RWPE1 (cell line): ENCODE measurements at regions not wholly inside any gene's neighbourhood (a gene's known extent, or its start where the extent isn't known, plus 50 kb on each side); places are given as distances from the start of the nearest gene placed in this dataset.

ENCODE experiments used
- CTCF ChIA-PET: fragments of 350-600 bp; sonication (Branson Sonifier 250); formaldehyde crosslinking; extraction: SDS; loops from one replicate; lab custom pipeline; 2021; lab: Yijun Ruan, JAX
- POLR2A ChIA-PET: fragments of 400-600 bp; formaldehyde crosslinking; extraction: SDS; loops from one replicate; lab custom pipeline; 2020; ENCODE audit warnings: antibody characterized with exemption; ENCODE audit not compliant: low non-redundant PET; lab: Yijun Ruan, JAX
- DNase-seq: peaks from one replicate; pipeline ENCODE4 v3.0.0; 2012; ENCODE audit warnings: low spot score
- H3K27ac ChIP-seq: fragments of 450-650 bp; 2 replicates; pipeline ENCODE4 v1.5.1; 2017
- TF ChIP-seq, protein P1 (sequence below): fragments of 450-650 bp; conservative IDR thresholded peaks from 2 replicates; pipeline ENCODE4 v1.5.1; 2017; ENCODE audit warnings: low read depth, mild to moderate bottlenecking

DNA sequence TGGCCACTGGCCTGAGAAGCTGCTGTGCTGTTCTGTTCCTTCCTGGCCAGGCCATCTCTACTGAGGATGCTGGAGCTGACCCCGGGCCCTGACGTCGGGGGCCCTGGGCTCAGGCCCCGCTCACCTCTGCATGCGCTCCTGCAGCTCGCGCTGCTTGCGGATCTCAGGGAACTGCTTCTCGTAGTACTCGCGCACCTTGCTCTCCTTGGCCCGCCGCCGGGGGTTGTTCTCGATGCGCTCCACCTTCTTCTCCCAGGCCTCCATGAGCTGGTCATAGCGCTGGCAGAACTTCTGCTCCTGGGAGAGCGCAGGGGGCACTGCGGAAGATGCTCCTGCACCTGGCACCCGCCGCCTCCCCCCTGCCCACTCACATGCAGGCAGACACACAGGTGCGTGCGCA is 135.6 kb downstream of the RFLNA start:
- no peak overlapping the region for H3K27ac ChIP-seq
- TF ChIP-seq, protein P1, sequence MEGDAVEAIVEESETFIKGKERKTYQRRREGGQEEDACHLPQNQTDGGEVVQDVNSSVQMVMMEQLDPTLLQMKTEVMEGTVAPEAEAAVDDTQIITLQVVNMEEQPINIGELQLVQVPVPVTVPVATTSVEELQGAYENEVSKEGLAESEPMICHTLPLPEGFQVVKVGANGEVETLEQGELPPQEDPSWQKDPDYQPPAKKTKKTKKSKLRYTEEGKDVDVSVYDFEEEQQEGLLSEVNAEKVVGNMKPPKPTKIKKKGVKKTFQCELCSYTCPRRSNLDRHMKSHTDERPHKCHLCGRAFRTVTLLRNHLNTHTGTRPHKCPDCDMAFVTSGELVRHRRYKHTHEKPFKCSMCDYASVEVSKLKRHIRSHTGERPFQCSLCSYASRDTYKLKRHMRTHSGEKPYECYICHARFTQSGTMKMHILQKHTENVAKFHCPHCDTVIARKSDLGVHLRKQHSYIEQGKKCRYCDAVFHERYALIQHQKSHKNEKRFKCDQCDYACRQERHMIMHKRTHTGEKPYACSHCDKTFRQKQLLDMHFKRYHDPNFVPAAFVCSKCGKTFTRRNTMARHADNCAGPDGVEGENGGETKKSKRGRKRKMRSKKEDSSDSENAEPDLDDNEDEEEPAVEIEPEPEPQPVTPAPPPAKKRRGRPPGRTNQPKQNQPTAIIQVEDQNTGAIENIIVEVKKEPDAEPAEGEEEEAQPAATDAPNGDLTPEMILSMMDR = no peak
- POLR2A ChIA-PET = no interaction called here
- CTCF ChIA-PET = interaction anchor here (1.4 kb wide), 1 partner anchor 341 kb away, joined by 3 read pairs; no protein-coding TSS in a partner anchor
- no peak for DNase-seq

- DNase-seq = no peak
- ChIA-PET CTCF (interaction anchor here (1.4 kb wide), 1 partner anchor 342 kb away, joined by 3 read pairs; no protein-coding TSS in a partner anchor), POLR2A (no interaction called here)
- H3K27ac ChIP-seq = peak overlapping the region; percentile 99
- TF ChIP-seq, protein P1 = no peak
Measured at GRCh38 chr12:124429535-124429934, 134.6 kb downstream of the RFLNA start.

DNA sequence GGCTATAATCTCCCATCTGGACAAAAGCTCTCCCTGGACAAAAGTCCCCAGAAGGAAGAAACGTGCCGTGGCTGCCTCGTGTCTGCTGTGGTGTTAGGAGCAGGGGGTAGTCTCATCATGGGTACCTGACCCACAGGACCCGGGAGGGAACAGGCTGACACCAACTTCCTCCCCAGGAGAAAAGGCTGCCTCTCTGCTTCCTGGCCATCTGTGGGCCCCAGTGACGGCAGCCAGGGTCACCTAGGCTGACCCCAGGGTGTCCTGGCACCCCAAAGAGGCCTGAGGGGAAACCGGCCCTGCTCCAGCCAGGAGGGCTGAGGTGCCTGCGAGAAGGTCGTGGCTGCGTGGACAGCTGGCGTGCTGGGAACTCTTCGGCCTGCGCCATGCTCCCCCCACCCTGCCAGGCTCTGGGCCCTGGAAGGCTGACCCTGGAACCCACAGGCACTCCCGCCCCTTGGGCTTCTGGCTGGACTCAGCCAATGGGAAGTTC is 133.9 kb downstream of the RFLNA start:
- ChIA-PET POLR2A (no interaction called here), CTCF (no interaction called here)
- no peak for DNase-seq
- peak overlapping the region; percentile 99 for H3K27ac ChIP-seq
- TF ChIP-seq, protein P1 = no peak

- POLR2A ChIA-PET = no interaction called here
- peak overlapping the region; percentile 99 for H3K27ac ChIP-seq
- TF ChIP-seq, protein P1 = no peak
- CTCF ChIA-PET = interaction anchor here (0.6 kb wide), 1 partner anchor 444 kb away, joined by 3 read pairs; no protein-coding TSS in a partner anchor
- no peak for DNase-seq
Measured at GRCh38 chr12:124428136-124428791, 133.4 kb downstream of the RFLNA start.

GRCh38 chr12:124426594-124427555 is 132.0 kb downstream of the RFLNA start:
- TF ChIP-seq, protein P1 = no peak
- no peak for DNase-seq
- ChIA-PET POLR2A (no interaction called here), CTCF (interaction anchor here (0.7 kb wide), 1 partner anchor 23 kb away, joined by 3 read pairs; no protein-coding TSS in a partner anchor)
- H3K27ac ChIP-seq = peak overlapping the region; percentile 99

DNA sequence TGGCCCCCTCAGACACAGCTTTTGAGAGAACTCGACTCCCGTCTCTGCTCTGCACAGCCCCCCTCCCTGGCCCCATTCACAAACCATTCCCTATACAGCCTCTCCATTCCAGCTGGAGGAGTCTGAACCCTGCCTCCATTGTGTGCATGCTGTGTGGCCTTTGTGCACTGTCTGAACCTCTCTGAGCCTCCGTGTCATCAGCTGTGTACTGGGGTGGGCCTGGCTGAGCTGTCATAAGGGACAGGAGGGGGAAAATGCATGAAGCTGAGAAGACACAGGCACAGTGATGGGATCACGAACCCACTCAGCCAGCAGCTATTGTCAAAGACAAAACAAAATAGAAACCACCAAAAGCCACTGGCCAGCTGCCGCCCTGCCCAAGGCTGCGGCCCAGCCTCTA is 130.8 kb downstream of the RFLNA start:
- DNase-seq = no peak
- TF ChIP-seq, protein P1 = no peak
- H3K27ac ChIP-seq = peak overlapping the region; percentile 99
- ChIA-PET CTCF (interaction anchor here (0.6 to 1.0 kb wide), 2 partner anchors 27 to 68 kb away, joined by 3 to 8 read pairs; no protein-coding TSS in a partner anchor), POLR2A (interaction anchor here (0.6 kb wide), 1 partner anchor 36 kb away, joined by 4 read pairs; no protein-coding TSS in a partner anchor)
